ENCODE measurements at regions not wholly inside any gene's neighbourhood (a gene's known extent, or its start where the extent isn't known, plus 50 kb on each side); places are given as distances from the start of the nearest gene placed in this dataset.

GRCh38 chr4:71258323-71258722 lies 80.5 kb upstream of the SLC4A4 start:
- TF ChIP-seq EZH2 (IDR thresholded peaks at IDR 0.05; ENCODE audit: low read depth, low read length, severe bottlenecking) (no peak), YY1 (IDR thresholded peaks at IDR 0.05; ENCODE audit: low read depth, low read length) (no peak), CTCF (IDR thresholded peaks at IDR 0.05; ENCODE audit: control extremely low read depth in 1 of 3, insufficient read depth in 1 of 3, low read depth in 1 of 3, low read length in 3 of 3) (no peak), HDAC6 (IDR thresholded peaks at IDR 0.05; ENCODE audit: low read depth, low read length) (no peak), HDAC2 (IDR thresholded peaks at IDR 0.05; ENCODE audit: borderline replicate concordance in 1 of 2, low read depth in 2 of 2, low read length in 2 of 2) (no peak), POLR2A (IDR thresholded peaks at IDR 0.05; ENCODE audit: control extremely low read depth in 1 of 2, low read depth in 2 of 2, low read length in 2 of 2) (no peak), RAD21 (IDR thresholded peaks at IDR 0.05 in 1 of 2, conservative IDR thresholded peaks at IDR 0.05 in 1 of 2; ENCODE audit: low read depth in 2 of 2, low read length in 2 of 2) (no peak), USF2 (IDR thresholded peaks at IDR 0.05; ENCODE audit: low read length) (no peak), JUND (IDR thresholded peaks at IDR 0.05; ENCODE audit: low read length) (no peak), GABPA (IDR thresholded peaks at IDR 0.05; ENCODE audit: borderline replicate concordance, insufficient read depth, low read length) (no peak), POLR2AphosphoS5 (IDR thresholded peaks at IDR 0.05; ENCODE audit: low read depth, low read length) (no peak), RNF2 (IDR thresholded peaks at IDR 0.05; ENCODE audit: borderline replicate concordance, low read depth, low read length, missing control alignments, poor library complexity, severe bottlenecking) (no peak), TEAD4 (IDR thresholded peaks at IDR 0.05; ENCODE audit: low read depth, low read length) (no peak), TAF1 (IDR thresholded peaks at IDR 0.05; ENCODE audit: low read depth, low read length) (no peak)
